HG02588 (cell line): ENCODE measurements at regions not wholly inside any gene's neighbourhood (a gene's known extent, or its start where the extent isn't known, plus 50 kb on each side); places are given as distances from the start of the nearest gene placed in this dataset.

ENCODE experiments used
- ATAC-seq: cut with Tn5 transposase; IDR thresholded peaks from one replicate; pipeline ENCODE4 v1.9.1; 2021; ENCODE audit warnings: mild to moderate bottlenecking, moderate library complexity; ENCODE audit not compliant: unreplicated experiment

GRCh38 chrY:7262531-7262930 is 351.0 kb upstream of the AMELY start:
- ATAC-seq = no peak

- no peak for ATAC-seq
Measured at GRCh38 chrY:7261254-7261653, 349.7 kb upstream of the AMELY start.

GRCh38 chrY:7240101-7240500 is 328.5 kb upstream of the AMELY start:
- ATAC-seq = no peak

- no peak for ATAC-seq
Measured at GRCh38 chrY:7211971-7212370, 300.4 kb upstream of the AMELY start.

GRCh38 chrY:7204456-7204855 is 292.9 kb upstream of the AMELY start:
- no peak for ATAC-seq

- ATAC-seq = no peak
Measured at GRCh38 chrY:7182591-7182990, 271.0 kb upstream of the AMELY start.

GRCh38 chrY:7177631-7178030 is 266.1 kb upstream of the AMELY start:
- ATAC-seq = no peak

- no peak for ATAC-seq
Measured at GRCh38 chrY:7169475-7169874, 257.9 kb upstream of the AMELY start.

GRCh38 chrY:7141477-7141876 is 229.9 kb upstream of the AMELY start:
- ATAC-seq = no peak
